ENCODE measurements at regions not wholly inside any gene's neighbourhood (a gene's known extent, or its start where the extent isn't known, plus 50 kb on each side); places are given as distances from the start of the nearest gene placed in this dataset.
A peak's percentile ranks its signal among the peaks of the same experiment; 100 is the strongest.

GRCh38 chr6:14542670-14543366 lies 425.2 kb downstream of the CD83 start:
- Mint-ChIP-seq H3K27ac (ENCODE audit: unreplicated experiment) (no peak overlapping the region), H3K9me3 (ENCODE audit: unreplicated experiment) (no peaks in the 10 kb centered on the region), H3K36me3 (ENCODE audit: low read depth, unreplicated experiment) (peaks cover 3% of the 10 kb centered on the region), H3K27me3 (ENCODE audit: low read depth, unreplicated experiment) (peaks cover 7% of the 10 kb centered on the region), H3K4me1 (ENCODE audit: low read depth, unreplicated experiment) (peaks cover 7% of the 10 kb centered on the region), H3K4me3 (ENCODE audit: unreplicated experiment) (no peak overlapping the region)
- no peaks in the 10 kb centered on the region for H3K27me3 ChIP-seq (ENCODE audit: insufficient read depth, low read length)
- no peak overlapping the region for H3K27ac ChIP-seq (ENCODE audit: low read depth, low read length)
- peak; percentile 91 for DNase-seq (ENCODE audit: low read depth)
- H2AFZ ChIP-seq (ENCODE audit: low read depth, low read length) = no peak overlapping the region
- H3K4me3 ChIP-seq (ENCODE audit: insufficient read depth, low read depth, low read length) = no peak overlapping the region
- H4K20me1 ChIP-seq (ENCODE audit: insufficient read depth, low read length) = no peaks in the 10 kb centered on the region
- no peak for TF ChIP-seq EZH2 (IDR thresholded peaks at IDR 0.05; ENCODE audit: insufficient read depth, low read length)
- TF ChIP-seq, protein P1, sequence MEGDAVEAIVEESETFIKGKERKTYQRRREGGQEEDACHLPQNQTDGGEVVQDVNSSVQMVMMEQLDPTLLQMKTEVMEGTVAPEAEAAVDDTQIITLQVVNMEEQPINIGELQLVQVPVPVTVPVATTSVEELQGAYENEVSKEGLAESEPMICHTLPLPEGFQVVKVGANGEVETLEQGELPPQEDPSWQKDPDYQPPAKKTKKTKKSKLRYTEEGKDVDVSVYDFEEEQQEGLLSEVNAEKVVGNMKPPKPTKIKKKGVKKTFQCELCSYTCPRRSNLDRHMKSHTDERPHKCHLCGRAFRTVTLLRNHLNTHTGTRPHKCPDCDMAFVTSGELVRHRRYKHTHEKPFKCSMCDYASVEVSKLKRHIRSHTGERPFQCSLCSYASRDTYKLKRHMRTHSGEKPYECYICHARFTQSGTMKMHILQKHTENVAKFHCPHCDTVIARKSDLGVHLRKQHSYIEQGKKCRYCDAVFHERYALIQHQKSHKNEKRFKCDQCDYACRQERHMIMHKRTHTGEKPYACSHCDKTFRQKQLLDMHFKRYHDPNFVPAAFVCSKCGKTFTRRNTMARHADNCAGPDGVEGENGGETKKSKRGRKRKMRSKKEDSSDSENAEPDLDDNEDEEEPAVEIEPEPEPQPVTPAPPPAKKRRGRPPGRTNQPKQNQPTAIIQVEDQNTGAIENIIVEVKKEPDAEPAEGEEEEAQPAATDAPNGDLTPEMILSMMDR (IDR thresholded peaks at IDR 0.05; ENCODE audit: insufficient read depth, low read depth, low read length) = no peak
- peak overlapping the region; percentile 48 for H3K4me2 ChIP-seq (ENCODE audit: low read length)
- H3K9me3 ChIP-seq (ENCODE audit: insufficient read depth, low read depth, low read length) = no peaks in the 10 kb centered on the region
- H3K79me2 ChIP-seq (ENCODE audit: insufficient read depth, low read length) = no peaks in the 10 kb centered on the region
- H3K4me1 ChIP-seq (ENCODE audit: insufficient read depth, low read length) = peaks cover 11% of the 10 kb centered on the region
- FAIRE-seq = peak; percentile 93
- H3K9ac ChIP-seq (ENCODE audit: low read length) = no peak overlapping the region
- no peaks in the 10 kb centered on the region for H3K36me3 ChIP-seq (ENCODE audit: insufficient read depth, low read length)

DNA sequence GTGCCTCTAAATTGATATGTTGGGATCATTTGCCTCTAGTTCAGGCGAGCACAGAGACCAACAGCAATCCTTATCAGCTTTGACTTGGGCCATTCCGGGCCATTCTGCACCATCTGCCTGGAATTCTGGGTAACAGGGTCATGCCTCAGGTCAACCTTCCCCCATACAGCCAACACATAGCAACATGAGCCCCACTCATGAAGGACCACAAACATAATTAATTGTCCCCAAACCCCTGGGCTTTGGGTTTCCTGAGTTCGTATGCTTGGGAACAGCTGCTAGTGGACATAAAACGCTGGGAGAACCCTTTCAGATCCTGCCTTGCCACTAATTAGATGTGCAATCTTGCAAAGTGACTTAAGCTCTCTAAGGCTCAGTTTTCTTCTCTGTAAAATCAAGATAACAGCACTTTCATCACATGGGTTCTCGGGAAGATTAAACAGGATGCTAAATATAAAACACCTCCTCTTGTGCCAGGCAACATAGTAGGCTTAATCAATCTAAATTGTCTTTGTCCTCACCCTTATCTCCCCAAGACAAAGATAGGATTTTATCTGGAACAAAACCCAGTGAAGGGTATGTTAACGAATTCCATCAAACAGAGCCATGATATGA lies 426.5 kb downstream of the CD83 start:
- Histone ChIP-seq H3K27ac (ENCODE audit: low read depth, low read length) (no peak overlapping the region), H3K36me3 (ENCODE audit: insufficient read depth, low read length) (no peaks in the 10 kb centered on the region), H3K4me2 (ENCODE audit: low read length) (no peak overlapping the region), H2AFZ (ENCODE audit: low read depth, low read length) (no peak overlapping the region), H3K27me3 (ENCODE audit: insufficient read depth, low read length) (no peaks in the 10 kb centered on the region), H3K4me3 (ENCODE audit: insufficient read depth, low read depth, low read length) (no peak overlapping the region), H4K20me1 (ENCODE audit: insufficient read depth, low read length) (no peaks in the 10 kb centered on the region), H3K4me1 (ENCODE audit: insufficient read depth, low read length) (peaks cover 11% of the 10 kb centered on the region), H3K79me2 (ENCODE audit: insufficient read depth, low read length) (no peaks in the 10 kb centered on the region), H3K9ac (ENCODE audit: low read length) (no peak overlapping the region), H3K9me3 (ENCODE audit: insufficient read depth, low read depth, low read length) (no peaks in the 10 kb centered on the region)
- DNase-seq (ENCODE audit: low read depth) = no peak
- peaks cover 7% of the 10 kb centered on the region for H3K4me1 Mint-ChIP-seq (ENCODE audit: low read depth, unreplicated experiment)
- TF ChIP-seq, protein P1 (IDR thresholded peaks at IDR 0.05; ENCODE audit: insufficient read depth, low read depth, low read length) = no peak
- no peak for TF ChIP-seq EZH2 (IDR thresholded peaks at IDR 0.05; ENCODE audit: insufficient read depth, low read length)
- H3K4me3 Mint-ChIP-seq (ENCODE audit: unreplicated experiment) = no peak overlapping the region
- no peak overlapping the region for H3K27ac Mint-ChIP-seq (ENCODE audit: unreplicated experiment)
- no peak for FAIRE-seq
- peaks cover 3% of the 10 kb centered on the region for H3K36me3 Mint-ChIP-seq (ENCODE audit: low read depth, unreplicated experiment)
- H3K27me3 Mint-ChIP-seq (ENCODE audit: low read depth, unreplicated experiment) = peaks cover 7% of the 10 kb centered on the region
- no peaks in the 10 kb centered on the region for H3K9me3 Mint-ChIP-seq (ENCODE audit: unreplicated experiment)

DNA sequence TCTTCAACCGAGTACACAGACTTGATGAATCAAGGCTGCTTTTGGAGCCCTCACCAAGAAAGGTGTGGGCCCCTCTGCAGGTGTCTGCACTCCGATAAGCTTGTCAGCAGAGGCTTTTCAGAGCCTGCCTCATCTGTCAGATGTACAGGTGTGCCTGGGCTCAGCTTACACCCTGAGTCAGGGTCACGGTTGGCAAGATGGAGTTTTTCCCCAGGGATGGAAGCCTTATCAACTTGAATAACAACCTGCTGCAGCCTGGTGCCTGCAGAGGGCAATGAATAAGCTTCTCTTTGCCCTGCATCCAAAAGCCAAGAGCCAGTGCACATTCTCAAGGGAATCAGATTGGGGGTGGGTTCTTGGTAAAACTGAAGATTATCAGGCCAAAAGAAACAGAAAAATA lies 427.1 kb downstream of the CD83 start:
- no peak overlapping the region for H3K9ac ChIP-seq (ENCODE audit: low read length)
- H2AFZ ChIP-seq (ENCODE audit: low read depth, low read length) = no peak overlapping the region
- H3K4me2 ChIP-seq (ENCODE audit: low read length) = no peak overlapping the region
- H3K27me3 ChIP-seq (ENCODE audit: insufficient read depth, low read length) = no peaks in the 10 kb centered on the region
- Mint-ChIP-seq H3K27ac (ENCODE audit: unreplicated experiment) (no peak overlapping the region), H3K9me3 (ENCODE audit: unreplicated experiment) (no peaks in the 10 kb centered on the region), H3K36me3 (ENCODE audit: low read depth, unreplicated experiment) (peaks cover 3% of the 10 kb centered on the region), H3K27me3 (ENCODE audit: low read depth, unreplicated experiment) (peaks cover 5% of the 10 kb centered on the region), H3K4me3 (ENCODE audit: unreplicated experiment) (no peak overlapping the region), H3K4me1 (ENCODE audit: low read depth, unreplicated experiment) (peaks cover 7% of the 10 kb centered on the region)
- H3K79me2 ChIP-seq (ENCODE audit: insufficient read depth, low read length) = no peaks in the 10 kb centered on the region
- DNase-seq (ENCODE audit: low read depth) (no peak), FAIRE-seq (no peak)
- no peaks in the 10 kb centered on the region for H3K36me3 ChIP-seq (ENCODE audit: insufficient read depth, low read length)
- H3K27ac ChIP-seq (ENCODE audit: low read depth, low read length) = no peak overlapping the region
- H4K20me1 ChIP-seq (ENCODE audit: insufficient read depth, low read length) = no peaks in the 10 kb centered on the region
- peaks cover 11% of the 10 kb centered on the region for H3K4me1 ChIP-seq (ENCODE audit: insufficient read depth, low read length)
- H3K9me3 ChIP-seq (ENCODE audit: insufficient read depth, low read depth, low read length) = no peaks in the 10 kb centered on the region
- H3K4me3 ChIP-seq (ENCODE audit: insufficient read depth, low read depth, low read length) = no peak overlapping the region
- TF ChIP-seq EZH2 (IDR thresholded peaks at IDR 0.05; ENCODE audit: insufficient read depth, low read length) = no peak
- TF ChIP-seq, protein P1 (IDR thresholded peaks at IDR 0.05; ENCODE audit: insufficient read depth, low read depth, low read length) = no peak
